ENCODE measurements at regions not wholly inside any gene's neighbourhood (a gene's known extent, or its start where the extent isn't known, plus 50 kb on each side); places are given as distances from the start of the nearest gene placed in this dataset.

GRCh38 chr1:166698771-166699170 is 140.5 kb upstream of the POGK start:
- no peak for TF ChIP-seq CTCF (IDR thresholded peaks at IDR 0.05; ENCODE audit: borderline replicate concordance, extremely low read depth, insufficient read depth)
- H3K27ac ChIP-seq (ENCODE audit: low read depth in 2 of 2, low read length in 2 of 2) = no peak overlapping the region

GRCh38 chr1:166699613-166700012 is 139.7 kb upstream of the POGK start:
- Histone ChIP-seq H3K4me1 (ENCODE audit: control insufficient read depth in 2 of 3, insufficient read depth in 2 of 3, low read depth in 1 of 3, low read length in 3 of 3) (no peaks in the 10 kb centered on the region), H3K9me3 (ENCODE audit: control insufficient read depth in 2 of 3, insufficient read depth in 1 of 3, low read length in 3 of 3) (no peaks in the 10 kb centered on the region), H3K36me3 (ENCODE audit: control insufficient read depth in 2 of 3, insufficient read depth in 3 of 3, low read length in 3 of 3) (no peaks in the 10 kb centered on the region), H3K9ac (ENCODE audit: low read length in 3 of 3) (no peak overlapping the region), H3K27ac (ENCODE audit: low read depth in 2 of 2, low read length in 2 of 2) (no peak overlapping the region), H3K4me3 (ENCODE audit: low read length in 3 of 3) (no peak overlapping the region), H3K27me3 (ENCODE audit: control insufficient read depth, insufficient read depth, low read length) (no peaks in the 10 kb centered on the region)
- no peak for TF ChIP-seq CTCF (IDR thresholded peaks at IDR 0.05; ENCODE audit: borderline replicate concordance, extremely low read depth, insufficient read depth)
- DNase-seq (no peak), FAIRE-seq (no peak)
- intact Hi-C loops (cut with DNase I) = no loop called here

More at GRCh38 chr1:166698771-166699170, 140.5 kb upstream of the POGK start:
- DNase-seq (no peak), FAIRE-seq (no peak)
- Histone ChIP-seq H3K27me3 (ENCODE audit: control insufficient read depth, insufficient read depth, low read length) (no peaks in the 10 kb centered on the region), H3K9me3 (ENCODE audit: control insufficient read depth in 2 of 3, insufficient read depth in 1 of 3, low read length in 3 of 3) (no peaks in the 10 kb centered on the region), H3K36me3 (ENCODE audit: control insufficient read depth in 2 of 3, insufficient read depth in 3 of 3, low read length in 3 of 3) (no peaks in the 10 kb centered on the region), H3K9ac (ENCODE audit: low read length in 3 of 3) (no peak overlapping the region), H3K4me1 (ENCODE audit: control insufficient read depth in 2 of 3, insufficient read depth in 2 of 3, low read depth in 1 of 3, low read length in 3 of 3) (no peaks in the 10 kb centered on the region), H3K4me3 (ENCODE audit: low read length in 3 of 3) (no peak overlapping the region)
- intact Hi-C loops (cut with DNase I) = no loop called here

GRCh38 chr1:166700696-166701095 is 138.6 kb upstream of the POGK start:
- Histone ChIP-seq H3K4me3 (ENCODE audit: low read length in 3 of 3) (no peak overlapping the region), H3K9ac (ENCODE audit: low read length in 3 of 3) (no peak overlapping the region), H3K9me3 (ENCODE audit: control insufficient read depth in 2 of 3, insufficient read depth in 1 of 3, low read length in 3 of 3) (no peaks in the 10 kb centered on the region), H3K4me1 (ENCODE audit: control insufficient read depth in 2 of 3, insufficient read depth in 2 of 3, low read depth in 1 of 3, low read length in 3 of 3) (no peaks in the 10 kb centered on the region), H3K27me3 (ENCODE audit: control insufficient read depth, insufficient read depth, low read length) (no peaks in the 10 kb centered on the region), H3K27ac (ENCODE audit: low read depth in 2 of 2, low read length in 2 of 2) (no peak overlapping the region), H3K36me3 (ENCODE audit: control insufficient read depth in 2 of 3, insufficient read depth in 3 of 3, low read length in 3 of 3) (no peaks in the 10 kb centered on the region)
- intact Hi-C loops (cut with DNase I) = no loop called here
- TF ChIP-seq CTCF (IDR thresholded peaks at IDR 0.05; ENCODE audit: borderline replicate concordance, extremely low read depth, insufficient read depth) = no peak
- FAIRE-seq (no peak), DNase-seq (no peak)

GRCh38 chr1:166701603-166702100 is 137.6 kb upstream of the POGK start:
- intact Hi-C loops (cut with DNase I) = no loop called here
- Histone ChIP-seq H3K4me1 (ENCODE audit: control insufficient read depth in 2 of 3, insufficient read depth in 2 of 3, low read depth in 1 of 3, low read length in 3 of 3) (no peaks in the 10 kb centered on the region), H3K9me3 (ENCODE audit: control insufficient read depth in 2 of 3, insufficient read depth in 1 of 3, low read length in 3 of 3) (no peaks in the 10 kb centered on the region), H3K27ac (ENCODE audit: low read depth in 2 of 2, low read length in 2 of 2) (no peak overlapping the region), H3K9ac (ENCODE audit: low read length in 3 of 3) (no peak overlapping the region), H3K4me3 (ENCODE audit: low read length in 3 of 3) (no peak overlapping the region), H3K27me3 (ENCODE audit: control insufficient read depth, insufficient read depth, low read length) (no peaks in the 10 kb centered on the region), H3K36me3 (ENCODE audit: control insufficient read depth in 2 of 3, insufficient read depth in 3 of 3, low read length in 3 of 3) (no peaks in the 10 kb centered on the region)
- DNase-seq (no peak), FAIRE-seq (no peak)
- TF ChIP-seq CTCF (IDR thresholded peaks at IDR 0.05; ENCODE audit: borderline replicate concordance, extremely low read depth, insufficient read depth) = no peak
